Neuronal stem cell (in vitro differentiated cells): ENCODE measurements at regions not wholly inside any gene's neighbourhood (a gene's known extent, or its start where the extent isn't known, plus 50 kb on each side); places are given as distances from the start of the nearest gene placed in this dataset.

Experiments
- DNase-seq: peaks from one replicate; pipeline ENCODE4 v3.0.0-alpha.2; 2013; ENCODE audit warnings: low spot score
- H2AFZ ChIP-seq: one replicate; pipeline ENCODE4 v1.6.1; 2013; ENCODE audit warnings: mild to moderate bottlenecking, low read length, inconsistent platforms
- H2AK5ac ChIP-seq: 2 replicates; pipeline ENCODE4 v1.6.1; 2013; ENCODE audit warnings: low read depth, mild to moderate bottlenecking, inconsistent platforms, low read length, moderate library complexity, mixed read lengths
- H2BK120ac ChIP-seq: 2 replicates; pipeline ENCODE4 v1.6.1; 2013; ENCODE audit warnings: low read depth, mild to moderate bottlenecking, inconsistent platforms, low read length, moderate library complexity, mixed read lengths
- H2BK12ac ChIP-seq: one replicate; pipeline ENCODE4 v1.6.1; 2013; ENCODE audit warnings: low read length, inconsistent platforms
- H2BK15ac ChIP-seq: 2 replicates; pipeline ENCODE4 v1.6.1; 2013; ENCODE audit warnings: mild to moderate bottlenecking, low read length, inconsistent platforms, mixed read lengths
- H2BK5ac ChIP-seq: one replicate; pipeline ENCODE4 v1.6.1; 2013; ENCODE audit warnings: inconsistent platforms, mild to moderate bottlenecking, low read length, moderate library complexity
- H3K14ac ChIP-seq: one replicate; pipeline ENCODE4 v1.6.1; 2013; ENCODE audit warnings: low read length, inconsistent platforms
- H3K18ac ChIP-seq: 2 replicates; pipeline ENCODE4 v1.6.1; 2013; ENCODE audit warnings: low read length, inconsistent platforms
- H3K23ac ChIP-seq: 2 replicates; pipeline ENCODE4 v1.6.1; 2013; ENCODE audit warnings: low read depth, mild to moderate bottlenecking, mixed read lengths, low read length, inconsistent platforms; ENCODE audit not compliant: poor library complexity
- H3K27ac ChIP-seq: replicated peaks from 3 replicates; pipeline ENCODE4 v1.5.1; 2013; ENCODE audit warnings: low read length, inconsistent platforms
- H3K27me3 ChIP-seq, 3 experiments: 2 replicates each; pipeline ENCODE4 v1.6.1; 2013; ENCODE audit warnings: low read length in 3 of 3, mild to moderate bottlenecking in 2 of 3, inconsistent platforms in 1 of 3, low read depth in 1 of 3, mixed read lengths in 1 of 3, moderate library complexity in 1 of 3; ENCODE audit not compliant: control insufficient read depth in 3 of 3, insufficient read depth in 3 of 3
- H3K36me3 ChIP-seq, 2 donors: replicated peaks in 1 of 2; 2 replicates each; pipeline ENCODE4 v1.6.1; 2013; ENCODE audit warnings: low read length in 2 of 2; ENCODE audit not compliant: control insufficient read depth in 2 of 2, insufficient read depth in 2 of 2
- H3K4ac ChIP-seq: 2 replicates; pipeline ENCODE4 v1.6.1; 2013; ENCODE audit warnings: inconsistent platforms, mild to moderate bottlenecking, low read length, moderate library complexity
- H3K4me1 ChIP-seq, 2 donors: 1 replicate in 1 of 2; 2 replicates in 1 of 2; pipeline ENCODE4 v1.6.1; 2013; ENCODE audit warnings: low read length in 2 of 2, low read depth in 1 of 2; ENCODE audit not compliant: control insufficient read depth in 2 of 2, insufficient read depth in 1 of 2
- H3K4me2 ChIP-seq: one replicate; pipeline ENCODE4 v1.6.1; 2013; ENCODE audit warnings: mild to moderate bottlenecking, low read length, inconsistent platforms; ENCODE audit not compliant: insufficient read depth, poor library complexity, severe bottlenecking
- H3K4me3 ChIP-seq, 2 donors: 2 replicates each; pipeline ENCODE4 v1.5.1; 2013; ENCODE audit warnings: low read length in 2 of 2, mild to moderate bottlenecking in 2 of 2, inconsistent platforms in 1 of 2, moderate library complexity in 1 of 2
- H3K79me1 ChIP-seq: one replicate; pipeline ENCODE4 v1.6.1; 2013; ENCODE audit warnings: low read depth, mild to moderate bottlenecking, inconsistent platforms, low read length, moderate library complexity
- H3K9ac ChIP-seq: one replicate; pipeline ENCODE4 v1.6.1; 2013; ENCODE audit warnings: mild to moderate bottlenecking, low read depth, low read length, inconsistent platforms; ENCODE audit not compliant: poor library complexity
- H3K9me3 ChIP-seq, 2 donors: replicated peaks in 1 of 2; 2 replicates each; pipeline versions ENCODE3 to v1.6.1; 2013; ENCODE audit warnings: low read length in 2 of 2, mild to moderate bottlenecking in 2 of 2, inconsistent platforms in 1 of 2, low read depth in 1 of 2, mixed read lengths in 1 of 2, moderate library complexity in 1 of 2; ENCODE audit not compliant: control insufficient read depth in 2 of 2, insufficient read depth in 1 of 2
- H4K8ac ChIP-seq: one replicate; pipeline ENCODE4 v1.6.1; 2013; ENCODE audit warnings: low read depth, mild to moderate bottlenecking, inconsistent platforms, low read length, moderate library complexity
- H4K91ac ChIP-seq: one replicate; pipeline ENCODE4 v1.6.1; 2013; ENCODE audit warnings: low read length, low read depth, mild to moderate bottlenecking, inconsistent platforms; ENCODE audit not compliant: poor library complexity
- WGBS, 2 donors: extraction: QIAGEN DNeasy Blood & Tissue Kit; methylation state at CpG; one replicate each; pipeline ENCODE4 v1.1.7; 2013; ENCODE audit warnings: missing lambda C conversion rate in 2 of 2, mixed read lengths in 1 of 2; ENCODE audit not compliant: insufficient read length in 2 of 2, insufficient replicate concordance in 1 of 2; ENCODE audit errors: extremely low coverage in 2 of 2; 5-methylcytosine and 5-hydroxymethylcytosine counted together

- H3K27me3 ChIP-seq: no peaks in the 10 kb centered on the region
- H3K23ac ChIP-seq: no peak overlapping the region
- H2BK12ac ChIP-seq: no peak overlapping the region
- no peak overlapping the region for H3K4me2 ChIP-seq
- DNase-seq: no peak
- H3K9ac ChIP-seq: no peak overlapping the region
- WGBS, 2 donors: no CpG with 5 or more reads among the region's 4 CpGs
- H3K18ac ChIP-seq: no peak overlapping the region
- no peak overlapping the region for H2AFZ ChIP-seq
- H3K27ac ChIP-seq: no peak overlapping the region
- no peak overlapping the region for H3K4ac ChIP-seq
- no peaks in the 10 kb centered on the region for H3K36me3 ChIP-seq
- H3K9me3 ChIP-seq: no peaks in the 10 kb centered on the region
- H2BK15ac ChIP-seq: no peak overlapping the region
- H4K91ac ChIP-seq: no peak overlapping the region
- no peaks in the 10 kb centered on the region for H3K79me1 ChIP-seq
- no peak overlapping the region for H2AK5ac ChIP-seq
- no peak overlapping the region for H2BK5ac ChIP-seq
- H3K14ac ChIP-seq: no peak overlapping the region
- no peak overlapping the region for H3K4me3 ChIP-seq
- H3K4me1 ChIP-seq: no peaks in the 10 kb centered on the region
- no peak overlapping the region for H2BK120ac ChIP-seq
- H4K8ac ChIP-seq: no peak overlapping the region
Observed at GRCh38 chr7:17408904-17409290, 110.4 kb downstream of the AHR start.

GRCh38 chr7:17411922-17412321 is 113.5 kb downstream of the AHR start:
- Histone ChIP-seq H2BK120ac (no peak overlapping the region), H2AK5ac (no peak overlapping the region), H3K27me3 (no peaks in the 10 kb centered on the region), H4K91ac (no peak overlapping the region), H3K4ac (no peak overlapping the region), H3K18ac (no peak overlapping the region), H3K79me1 (no peaks in the 10 kb centered on the region), H3K4me2 (no peak overlapping the region), H3K4me1 (no peaks in the 10 kb centered on the region), H2BK5ac (no peak overlapping the region), H3K27ac (no peak overlapping the region), H3K4me3 (no peak overlapping the region), H3K23ac (no peak overlapping the region), H3K9me3 (no peaks in the 10 kb centered on the region), H4K8ac (no peak overlapping the region), H2BK12ac (no peak overlapping the region), H3K36me3 (no peaks in the 10 kb centered on the region), H2BK15ac (no peak overlapping the region), H3K9ac (no peak overlapping the region), H3K14ac (no peak overlapping the region), H2AFZ (no peak overlapping the region)
- DNase-seq: no peak
- no CpG with 5 or more reads among the region's 3 CpGs for WGBS, 2 donors

GRCh38 chr7:17412883-17413282 is 114.4 kb downstream of the AHR start:
- Histone ChIP-seq H3K4me2 (no peak overlapping the region), H3K4me1 (no peaks in the 10 kb centered on the region), H3K27me3 (no peaks in the 10 kb centered on the region), H3K23ac (no peak overlapping the region), H3K4me3 (no peak overlapping the region), H3K9me3 (no peaks in the 10 kb centered on the region), H2BK15ac (no peak overlapping the region), H3K79me1 (no peaks in the 10 kb centered on the region), H3K14ac (no peak overlapping the region), H2AK5ac (no peak overlapping the region), H4K91ac (no peak overlapping the region), H3K4ac (no peak overlapping the region), H3K18ac (no peak overlapping the region), H2BK120ac (no peak overlapping the region), H2BK12ac (no peak overlapping the region), H3K9ac (no peak overlapping the region), H3K27ac (no peak overlapping the region), H2BK5ac (no peak overlapping the region), H4K8ac (no peak overlapping the region), H3K36me3 (no peaks in the 10 kb centered on the region), H2AFZ (no peak overlapping the region)
- WGBS, 2 donors: no CpG with 5 or more reads among the region's 1 CpG
- no peak for DNase-seq

GRCh38 chr7:17415955-17416354 is 117.5 kb downstream of the AHR start:
- H3K27me3 ChIP-seq: no peaks in the 10 kb centered on the region
- H2BK12ac ChIP-seq: no peak overlapping the region
- H4K91ac ChIP-seq: no peak overlapping the region
- no peaks in the 10 kb centered on the region for H3K9me3 ChIP-seq
- H2BK5ac ChIP-seq: no peak overlapping the region
- no peaks in the 10 kb centered on the region for H3K36me3 ChIP-seq
- H3K9ac ChIP-seq: no peak overlapping the region
- no peak overlapping the region for H3K27ac ChIP-seq
- H2BK15ac ChIP-seq: no peak overlapping the region
- no peak overlapping the region for H4K8ac ChIP-seq
- H3K18ac ChIP-seq: peak overlapping the region; percentile 35
- H2AK5ac ChIP-seq: no peak overlapping the region
- H2AFZ ChIP-seq: no peak overlapping the region
- no peak overlapping the region for H3K23ac ChIP-seq
- no peaks in the 10 kb centered on the region for H3K4me1 ChIP-seq
- no peak for DNase-seq
- no peak overlapping the region for H3K4me3 ChIP-seq
- no peaks in the 10 kb centered on the region for H3K79me1 ChIP-seq
- H3K4ac ChIP-seq: no peak overlapping the region
- H3K14ac ChIP-seq: no peak overlapping the region
- no peak overlapping the region for H2BK120ac ChIP-seq
- no CpG with 5 or more reads among the region's 2 CpGs for WGBS, 2 donors
- no peak overlapping the region for H3K4me2 ChIP-seq
